Breast epithelium (tissue), 4 donors: ENCODE measurements at regions not wholly inside any gene's neighbourhood (a gene's known extent, or its start where the extent isn't known, plus 50 kb on each side); places are given as distances from the start of the nearest gene placed in this dataset.

Experiments used
- DNase-seq, 2 donors: peaks; one replicate each; pipeline ENCODE4 v3.0.0-alpha.2; 2019; ENCODE audit warnings: low spot score in 2 of 2
- H3K27ac ChIP-seq, 2 donors: fragments of 200-600 bp; sonication (generic) in 1 of 2; one replicate each; pipeline ENCODE4 v1.5.1; 2016 to 2019; ENCODE audit warnings: mild to moderate bottlenecking in 1 of 2
- H3K27me3 ChIP-seq, 2 donors: fragments of 200-600 bp; sonication (generic) in 1 of 2; one replicate each; pipeline versions ENCODE4 v1.5.1 to v1.6.0; 2017 to 2019; ENCODE audit warnings: control low read depth in 1 of 2, mild to moderate bottlenecking in 1 of 2
- H3K36me3 ChIP-seq: fragments of 200-600 bp; one replicate; pipeline ENCODE4 v1.5.1; 2019
- H3K4me1 ChIP-seq, 2 donors: fragments of 200-600 bp; sonication (generic); one replicate each; pipeline ENCODE4 v1.5.1; 2016 to 2019; ENCODE audit warnings: control low read depth in 1 of 2
- H3K4me3 ChIP-seq, 3 donors: fragments of 200-600 bp; sonication (generic); 1 replicate in 2 of 3; 2 replicates in 1 of 3; pipeline ENCODE4 v1.5.1; 2016 to 2019; ENCODE audit warnings: mild to moderate bottlenecking in 3 of 3, moderate library complexity in 2 of 3
- H3K9me3 ChIP-seq, 2 donors: fragments of 200-600 bp; sonication (generic) in 1 of 2; one replicate each; pipeline ENCODE4 v1.5.1; 2016 to 2019; ENCODE audit warnings: control low read depth in 1 of 2
- CTCF ChIP-seq, 3 donors: fragments of 450-650 bp; IDR thresholded peaks; one replicate each; pipeline ENCODE4 v1.5.1; 2016 to 2017; ENCODE audit warnings: antibody characterized with exemption in 3 of 3, mild to moderate bottlenecking in 3 of 3, moderate library complexity in 3 of 3
- POLR2A ChIP-seq: fragments of 450-650 bp; IDR thresholded peaks from one replicate; pipeline ENCODE4 v1.6.1; 2016; ENCODE audit warnings: antibody characterized with exemption, mild to moderate bottlenecking, moderate library complexity
- POLR2AphosphoS5 ChIP-seq, 3 donors: sonication (generic); formaldehyde crosslinking; IDR thresholded peaks; one replicate each; pipeline ENCODE4 v1.6.1; 2017; ENCODE audit warnings: antibody characterized with exemption in 3 of 3
- intact Hi-C: fragments of 100-400 bp; cut with DNase I; formaldehyde crosslinking; loops from one replicate; pipeline ENCODE4 v1.15.1; 2023; ENCODE audit warnings: low total_unique reads

DNA sequence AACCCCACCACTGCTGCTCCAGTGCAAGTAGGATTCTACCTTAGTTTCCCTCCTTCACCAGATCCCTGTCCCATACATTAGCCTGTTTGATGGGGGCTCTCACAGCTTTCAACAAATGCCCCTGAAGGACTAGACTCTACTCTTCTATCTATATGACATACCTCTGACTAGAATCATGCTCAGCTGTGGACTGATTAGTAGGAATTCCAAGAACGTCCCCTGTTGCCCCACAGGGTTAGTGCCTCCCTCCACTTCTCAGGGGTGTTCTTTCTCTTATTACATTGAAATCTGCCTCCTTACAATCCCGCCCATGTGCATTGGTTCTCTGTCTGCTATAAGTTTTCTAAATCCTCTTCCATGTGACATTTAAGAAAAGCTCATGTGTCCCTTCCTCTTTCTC is 375.9 kb upstream of the DUSP10 start:
- no peak for TF ChIP-seq CTCF (IDR thresholded peaks at IDR 0.05)
- TF ChIP-seq POLR2A = no peak
- TF ChIP-seq POLR2AphosphoS5 (IDR thresholded peaks at IDR 0.05) = no peak
- H3K4me1 ChIP-seq = no peaks in the 10 kb centered on the region
- H3K36me3 ChIP-seq = no peaks in the 10 kb centered on the region
- no peak overlapping the region for H3K27ac ChIP-seq
- intact Hi-C loops = no loop called here
- no peak for DNase-seq
- no peaks in the 10 kb centered on the region for H3K9me3 ChIP-seq
- H3K27me3 ChIP-seq = no peaks in the 10 kb centered on the region
- H3K4me3 ChIP-seq = no peak overlapping the region

DNA sequence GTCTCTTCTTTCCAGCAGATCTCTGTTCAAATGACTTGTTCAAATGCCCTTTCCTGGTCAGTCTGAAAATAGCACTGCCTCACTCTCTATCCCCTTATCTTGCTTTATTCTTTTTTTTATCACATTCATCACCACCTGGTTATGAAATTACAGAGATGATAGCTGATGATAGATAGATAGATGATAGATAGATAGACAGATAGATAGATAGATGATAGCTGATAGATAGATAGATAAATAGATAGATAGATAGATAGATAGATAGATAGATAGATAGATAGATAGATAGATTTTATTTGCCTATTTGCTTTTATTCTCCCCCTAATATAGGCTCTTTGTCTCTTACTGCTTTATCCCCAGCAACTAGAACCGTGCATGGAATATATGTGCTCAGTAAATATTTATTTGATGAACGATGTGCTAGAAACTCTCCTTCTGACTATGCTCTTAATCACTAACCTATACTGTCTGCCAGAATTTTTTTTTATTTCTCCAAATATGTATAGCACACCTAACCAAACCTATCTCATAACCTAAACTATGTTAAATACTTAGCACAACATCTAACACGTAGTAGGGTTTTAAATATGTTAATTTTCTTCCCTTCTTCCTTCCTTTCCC is 372.8 kb upstream of the DUSP10 start:
- H3K27ac ChIP-seq = no peak overlapping the region
- H3K27me3 ChIP-seq = no peaks in the 10 kb centered on the region
- H3K4me3 ChIP-seq = no peak overlapping the region
- DNase-seq = no peak
- no peaks in the 10 kb centered on the region for H3K4me1 ChIP-seq
- H3K36me3 ChIP-seq = no peaks in the 10 kb centered on the region
- TF ChIP-seq POLR2A (no peak), CTCF (IDR thresholded peaks at IDR 0.05) (no peak), POLR2AphosphoS5 (IDR thresholded peaks at IDR 0.05) (no peak)
- no peaks in the 10 kb centered on the region for H3K9me3 ChIP-seq
- intact Hi-C loops = no loop called here

DNA sequence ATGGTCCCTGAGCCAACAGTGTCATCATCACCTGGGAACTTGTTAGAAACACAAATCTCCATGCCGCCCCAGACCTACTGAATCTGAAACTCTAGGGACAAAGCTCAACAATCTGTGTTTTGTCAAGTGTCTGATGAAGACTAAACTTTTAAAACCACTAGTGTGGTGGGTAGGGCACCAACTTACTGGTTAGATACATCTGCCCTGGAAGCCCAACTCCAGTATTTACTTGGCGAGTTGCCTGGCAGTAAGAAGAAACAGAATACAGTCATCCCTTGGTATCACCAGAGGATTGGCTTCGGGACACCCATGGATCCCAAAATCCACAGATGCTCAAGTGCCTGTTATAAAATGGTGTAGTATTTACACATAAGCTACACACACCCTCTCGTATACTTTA is 367.9 kb upstream of the DUSP10 start:
- DNase-seq = no peak
- intact Hi-C loops = no loop called here
- TF ChIP-seq CTCF (IDR thresholded peaks at IDR 0.05) = no peak
- TF ChIP-seq POLR2A = no peak
- TF ChIP-seq POLR2AphosphoS5 (IDR thresholded peaks at IDR 0.05) = no peak
- Histone ChIP-seq H3K4me1 (no peaks in the 10 kb centered on the region), H3K9me3 (no peaks in the 10 kb centered on the region), H3K36me3 (no peaks in the 10 kb centered on the region), H3K27me3 (no peaks in the 10 kb centered on the region), H3K4me3 (no peak overlapping the region), H3K27ac (no peak overlapping the region)

- no peaks in the 10 kb centered on the region for H3K36me3 ChIP-seq
- no peaks in the 10 kb centered on the region for H3K9me3 ChIP-seq
- no peak overlapping the region for H3K27ac ChIP-seq
- no peaks in the 10 kb centered on the region for H3K27me3 ChIP-seq
- intact Hi-C loops = no loop called here
- DNase-seq = no peak
- TF ChIP-seq POLR2AphosphoS5 (IDR thresholded peaks at IDR 0.05) (no peak), CTCF (IDR thresholded peaks at IDR 0.05) (no peak), POLR2A (no peak)
- no peak overlapping the region for H3K4me3 ChIP-seq
- H3K4me1 ChIP-seq = no peaks in the 10 kb centered on the region
Measured at GRCh38 chr1:222107975-222108374, 366.1 kb upstream of the DUSP10 start.

DNA sequence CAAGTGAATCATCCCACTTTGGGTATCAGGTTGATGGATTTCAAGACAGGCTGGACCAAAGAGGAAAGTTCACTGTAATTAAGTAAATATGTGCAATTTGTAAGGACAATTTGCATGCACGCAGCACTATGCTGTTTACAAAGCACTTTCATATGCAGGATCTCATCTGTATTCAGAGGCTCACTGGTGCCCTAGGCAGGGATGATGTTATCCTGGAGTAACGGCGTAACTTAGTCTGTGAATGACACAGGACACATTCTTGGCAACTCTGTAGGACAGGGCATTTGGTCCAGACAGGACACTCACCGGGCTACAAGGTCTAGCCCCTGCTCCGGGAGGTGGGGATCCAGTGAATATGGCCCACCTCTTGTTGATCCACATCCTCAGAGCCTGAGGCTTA is 365.4 kb upstream of the DUSP10 start:
- H3K4me3 ChIP-seq = no peak overlapping the region
- TF ChIP-seq POLR2A = no peak
- no peak for TF ChIP-seq POLR2AphosphoS5 (IDR thresholded peaks at IDR 0.05)
- TF ChIP-seq CTCF (IDR thresholded peaks at IDR 0.05) = no peak
- no peaks in the 10 kb centered on the region for H3K36me3 ChIP-seq
- intact Hi-C loops = no loop called here
- no peaks in the 10 kb centered on the region for H3K9me3 ChIP-seq
- H3K27ac ChIP-seq = no peak overlapping the region
- no peak for DNase-seq
- H3K27me3 ChIP-seq = no peaks in the 10 kb centered on the region
- no peaks in the 10 kb centered on the region for H3K4me1 ChIP-seq
